ENCODE measurements at regions not wholly inside any gene's neighbourhood (a gene's known extent, or its start where the extent isn't known, plus 50 kb on each side); places are given as distances from the start of the nearest gene placed in this dataset.

- H3K4me3 ChIP-seq (ENCODE audit: low read depth, low read length), result no peak overlapping the region
- DNase-seq (ENCODE audit: low read depth), result no peak
- no peak for TF ChIP-seq CTCF (IDR thresholded peaks at IDR 0.05; ENCODE audit: insufficient read depth, low read length)
Measured at GRCh38 chr1:58909914-58910681, 126.3 kb upstream of the JUN start.

- no peak overlapping the region for H3K4me3 ChIP-seq (ENCODE audit: low read depth, low read length)
- no peak for DNase-seq (ENCODE audit: low read depth)
- no peak for TF ChIP-seq CTCF (IDR thresholded peaks at IDR 0.05; ENCODE audit: insufficient read depth, low read length)
Measured at GRCh38 chr1:58911841-58912499, 128.1 kb upstream of the JUN start.

GRCh38 chr1:58914925-58915324, 131.1 kb upstream of the JUN start:
- TF ChIP-seq CTCF (IDR thresholded peaks at IDR 0.05; ENCODE audit: insufficient read depth, low read length), result no peak
- DNase-seq (ENCODE audit: low read depth), result no peak
- no peak overlapping the region for H3K4me3 ChIP-seq (ENCODE audit: low read depth, low read length)

- H3K4me3 ChIP-seq (ENCODE audit: low read depth, low read length), result no peak overlapping the region
- no peak for DNase-seq (ENCODE audit: low read depth)
- no peak for TF ChIP-seq CTCF (IDR thresholded peaks at IDR 0.05; ENCODE audit: insufficient read depth, low read length)
Measured at GRCh38 chr1:58917436-58917835, 133.6 kb upstream of the JUN start.

- no peak for DNase-seq (ENCODE audit: low read depth)
- H3K4me3 ChIP-seq (ENCODE audit: low read depth, low read length), result no peak overlapping the region
- TF ChIP-seq CTCF (IDR thresholded peaks at IDR 0.05; ENCODE audit: insufficient read depth, low read length), result no peak
Measured at GRCh38 chr1:58919226-58919958, 135.5 kb upstream of the JUN start.

GRCh38 chr1:58919959-58920321, 136.1 kb upstream of the JUN start:
- DNase-seq (ENCODE audit: low read depth), result no peak
- H3K4me3 ChIP-seq (ENCODE audit: low read depth, low read length), result no peak overlapping the region
- no peak for TF ChIP-seq CTCF (IDR thresholded peaks at IDR 0.05; ENCODE audit: insufficient read depth, low read length)

All from fibroblast of the aortic adventitia (primary cell).